HepG2 (cell line): ENCODE measurements at regions not wholly inside any gene's neighbourhood (a gene's known extent, or its start where the extent isn't known, plus 50 kb on each side); places are given as distances from the start of the nearest gene placed in this dataset.
"Not testable (repeated sequence)": the region's sequence is repeated elsewhere in the genome, so short reads cannot be mapped to it uniquely, and the experiment has no call there.

Experiments used
- ATAC-seq: fragments of 200-7000 bp; cut with Tn5 transposase; 3 replicates; pipeline ENCODE4 v1.9.1; 2020; ENCODE audit warnings: mild to moderate bottlenecking, moderate library complexity
- BruUV-seq: library from RNA; stranded (reverse); fragments of 400-500 nt; replicated peaks from 2 replicates; lab custom pipeline; 2021; lab: Mats Ljungman, UMichigan
- CTCF ChIA-PET: fragments of 300-600 bp; formaldehyde crosslinking; extraction: SDS; loops from one replicate; lab custom pipeline; 2021; ENCODE audit warnings: low total read pairs, inconsistent platforms, low intra/inter-chr PET ratio; lab: Yijun Ruan, JAX
- POLR2A ChIA-PET: fragments of 350-600 bp; sonication (Branson Sonifier 250); formaldehyde crosslinking; loops from one replicate; lab custom pipeline; 2020; ENCODE audit warnings: antibody characterized with exemption, inconsistent platforms; lab: Yijun Ruan, JAX
- DNase-seq: peaks from one replicate; pipeline ENCODE4 v3.0.0-alpha.2; 2015; ENCODE audit warnings: low spot score
- FAIRE-seq: peaks from 3 replicates; lab custom pipeline; 2011; peaks lifted over from hg19 to GRCh38; lab: Jason Lieb, UNC
- H2AFZ ChIP-seq: one replicate; pipeline ENCODE4 v1.6.1; 2011; ENCODE audit warnings: low read length, inconsistent platforms
- H3K27ac ChIP-seq: fragments of 300-600 bp; 3 replicates; pipeline ENCODE4 v1.8.0; 2011; ENCODE audit warnings: mixed run types, mild to moderate bottlenecking, mixed read lengths, low read length, inconsistent platforms; ENCODE audit not compliant: insufficient read depth; ENCODE audit errors: extremely low read length
- H3K27me3 ChIP-seq, 2 experiments: fragments of 200-600 bp in 1 of 2; 2 replicates in 1 of 2; 3 replicates in 1 of 2; pipeline versions ENCODE4 v1.6.0 to v1.8.0; 2011; ENCODE audit warnings: low read length in 2 of 2, mild to moderate bottlenecking in 2 of 2, moderate library complexity in 2 of 2, inconsistent platforms in 1 of 2; ENCODE audit not compliant: insufficient read depth in 2 of 2, control insufficient read depth in 1 of 2
- H3K36me3 ChIP-seq, 2 experiments: fragments of 200-600 bp in 1 of 2; replicated peaks in 1 of 2; 2 replicates in 1 of 2; 3 replicates in 1 of 2; pipeline versions ENCODE4 v1.5.1 to v1.8.0; 2011; ENCODE audit warnings: low read length in 2 of 2, inconsistent platforms in 1 of 2; ENCODE audit not compliant: insufficient read depth in 2 of 2, control insufficient read depth in 1 of 2
- H3K4me1 ChIP-seq: 2 replicates; pipeline ENCODE4 v1.5.1; 2012; ENCODE audit warnings: low read length, inconsistent platforms; ENCODE audit not compliant: insufficient read depth
- H3K4me2 ChIP-seq: 2 replicates; pipeline ENCODE4 v1.6.0; 2011; ENCODE audit warnings: low read depth, low read length, inconsistent platforms
- H3K4me3 ChIP-seq, 3 experiments: fragments of 200-600 bp in 1 of 3; sonication (generic), shearing (Covaris generic) in 1 of 3; replicated peaks in 1 of 3; 2 replicates each; pipeline ENCODE4 v1.5.1; 2011 to 2016; ENCODE audit warnings: low read length in 3 of 3, inconsistent platforms in 2 of 3, low read depth in 2 of 3, mild to moderate bottlenecking in 2 of 3, control low read depth in 1 of 3, mixed read lengths in 1 of 3; ENCODE audit not compliant: insufficient read depth in 1 of 3
- H3K79me2 ChIP-seq: one replicate; pipeline ENCODE4 v1.6.1; 2011; ENCODE audit warnings: low read length, inconsistent platforms; ENCODE audit not compliant: insufficient read depth
- H3K9ac ChIP-seq: 2 replicates; pipeline ENCODE4 v1.6.0; 2011; ENCODE audit warnings: mild to moderate bottlenecking, low read depth, low read length, inconsistent platforms; ENCODE audit not compliant: insufficient read depth
- H3K9me3 ChIP-seq: 2 replicates; pipeline ENCODE4 v1.5.1; 2012; ENCODE audit warnings: mild to moderate bottlenecking, low read length
- H4K20me1 ChIP-seq: 2 replicates; pipeline ENCODE4 v1.6.0; 2011; ENCODE audit warnings: inconsistent platforms, mild to moderate bottlenecking, low read length, moderate library complexity; ENCODE audit not compliant: insufficient read depth
- ARNTL ChIP-seq: sonication (generic); formaldehyde crosslinking; IDR thresholded peaks from 2 replicates; pipeline ENCODE4 v1.4.0; 2020; ENCODE audit warnings: mild to moderate bottlenecking, missing genetic modification reagents
- REXO4 ChIP-seq: sonication (generic); formaldehyde crosslinking; IDR thresholded peaks from 2 replicates; pipeline ENCODE4 v1.8.0; 2022; ENCODE audit warnings: missing genetic modification reagents, mild to moderate bottlenecking, borderline replicate concordance
- ZNF354B ChIP-seq: sonication (generic); formaldehyde crosslinking; IDR thresholded peaks from 2 replicates; pipeline ENCODE4 v1.8.0; 2022; ENCODE audit warnings: mild to moderate bottlenecking, missing genetic modification reagents
- WGBS: methylation state at CpG from one replicate; pipeline ENCODE4 v1.1.6; 2017; ENCODE audit warnings: low lambda C conversion rate; 5-methylcytosine and 5-hydroxymethylcytosine counted together
- in situ Hi-C: cut with HindIII; loops from 2 replicates; pipeline ENCODE4 v1.10.0; 2017; ENCODE audit warnings: low pct_unique_long_range_greater_than_20kb; ENCODE audit not compliant: extremely low pct_ligation_motif_present
- intact Hi-C: fragments of 100-400 bp; cut with micrococcal nuclease; formaldehyde crosslinking; loops from one replicate; pipeline ENCODE4 v1.10.0; 2022; ENCODE audit not compliant: unreplicated experiment
- TF ChIP-seq, protein P1 (sequence below): sonication (generic); formaldehyde crosslinking; conservative IDR thresholded peaks from 2 replicates; pipeline ENCODE4 v1.4.0; 2020; ENCODE audit warnings: missing genetic modification reagents

DNA sequence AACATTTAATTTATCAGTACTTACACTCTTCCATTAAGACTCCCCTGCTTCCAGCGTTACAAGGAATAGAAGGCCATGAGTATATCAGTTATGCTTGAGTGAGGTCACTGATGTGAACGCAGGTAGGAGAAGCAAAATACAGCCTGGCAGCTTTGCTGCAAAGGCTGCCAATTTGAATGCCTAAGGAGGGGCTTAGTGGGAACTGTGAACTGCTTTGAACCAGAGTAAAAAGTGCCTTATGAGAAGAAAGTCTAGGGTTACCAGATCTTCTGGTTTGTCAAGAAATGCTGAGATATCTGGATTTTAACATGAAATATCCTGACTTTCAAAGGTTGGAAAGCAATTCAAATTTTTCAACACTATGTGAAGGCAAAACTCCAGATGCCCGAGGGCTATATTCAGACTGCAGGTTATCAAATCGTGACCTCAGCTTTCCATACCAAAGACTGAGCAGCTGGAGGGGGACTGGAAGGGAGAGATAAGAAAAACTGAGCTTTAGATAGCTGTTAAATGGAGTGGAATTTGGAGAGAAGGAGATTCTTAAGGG, 446.3 kb upstream of the NECTIN3 start (continued):
- TF ChIP-seq ZNF354B (CRISPR knock-in tag) = no peak
- no peak for TF ChIP-seq REXO4
- TF ChIP-seq, protein P1, sequence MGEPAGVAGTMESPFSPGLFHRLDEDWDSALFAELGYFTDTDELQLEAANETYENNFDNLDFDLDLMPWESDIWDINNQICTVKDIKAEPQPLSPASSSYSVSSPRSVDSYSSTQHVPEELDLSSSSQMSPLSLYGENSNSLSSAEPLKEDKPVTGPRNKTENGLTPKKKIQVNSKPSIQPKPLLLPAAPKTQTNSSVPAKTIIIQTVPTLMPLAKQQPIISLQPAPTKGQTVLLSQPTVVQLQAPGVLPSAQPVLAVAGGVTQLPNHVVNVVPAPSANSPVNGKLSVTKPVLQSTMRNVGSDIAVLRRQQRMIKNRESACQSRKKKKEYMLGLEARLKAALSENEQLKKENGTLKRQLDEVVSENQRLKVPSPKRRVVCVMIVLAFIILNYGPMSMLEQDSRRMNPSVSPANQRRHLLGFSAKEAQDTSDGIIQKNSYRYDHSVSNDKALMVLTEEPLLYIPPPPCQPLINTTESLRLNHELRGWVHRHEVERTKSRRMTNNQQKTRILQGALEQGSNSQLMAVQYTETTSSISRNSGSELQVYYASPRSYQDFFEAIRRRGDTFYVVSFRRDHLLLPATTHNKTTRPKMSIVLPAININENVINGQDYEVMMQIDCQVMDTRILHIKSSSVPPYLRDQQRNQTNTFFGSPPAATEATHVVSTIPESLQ (CRISPR knock-in tag) = no peak
- TF ChIP-seq ARNTL (CRISPR knock-in tag) = no peak

DNA sequence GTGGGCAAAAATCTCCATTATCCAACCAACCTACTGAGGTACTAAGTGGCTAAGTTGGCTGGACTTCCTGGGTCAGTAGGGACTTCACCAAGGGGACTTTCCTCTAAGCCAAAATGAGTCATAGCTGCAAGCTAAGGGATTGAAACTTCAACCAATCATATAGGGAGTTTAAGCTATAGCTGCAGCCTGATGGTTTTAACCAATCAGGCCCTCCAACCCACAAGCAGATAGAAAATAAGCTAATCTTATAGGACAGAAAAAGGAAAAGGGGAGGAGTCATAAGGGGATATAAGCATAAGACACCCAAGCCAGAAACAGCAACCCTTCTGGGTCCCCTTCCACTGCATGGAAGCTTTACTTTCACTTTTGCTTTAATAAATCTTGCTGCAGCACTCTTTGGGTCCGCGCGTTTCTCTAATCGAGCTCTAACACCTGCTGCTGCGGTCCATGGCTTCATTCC, 444.9 kb upstream of the NECTIN3 start:
- POLR2A ChIA-PET, H3K79me2 ChIP-seq, H3K27ac ChIP-seq, H3K4me1 ChIP-seq, H3K9ac ChIP-seq, H3K27me3 ChIP-seq, BruUV-seq, intact Hi-C loops, in situ Hi-C loops, CTCF ChIA-PET, H3K9me3 ChIP-seq, H3K36me3 ChIP-seq, ATAC-seq, H3K4me2 ChIP-seq, H3K4me3 ChIP-seq, H2AFZ ChIP-seq, H4K20me1 ChIP-seq, DNase-seq, FAIRE-seq: not testable (repeated sequence)
- 82% methylated on average over 5 of the region's 5 CpGs for WGBS
